HL-60 (cell line): ENCODE measurements at regions not wholly inside any gene's neighbourhood (a gene's known extent, or its start where the extent isn't known, plus 50 kb on each side); places are given as distances from the start of the nearest gene placed in this dataset.

Experiments used
- DNase-seq, 2 experiments: peaks; one replicate each; pipeline ENCODE4 v3.0.0-alpha.2; 2010 to 2020; ENCODE audit warnings: low read depth in 1 of 2, low spot score in 1 of 2
- H3K27ac ChIP-seq: fragments of 250-450 bp; sonication (Bioruptor Pico); replicated peaks from 2 replicates; pipeline ENCODE4 v1.5.1; 2020; ENCODE audit warnings: mild to moderate bottlenecking, moderate library complexity
- H3K27me3 ChIP-seq: fragments of 250-450 bp; sonication (Bioruptor Pico); 2 replicates; pipeline ENCODE4 v1.5.1; 2021; ENCODE audit warnings: mild to moderate bottlenecking, moderate library complexity; ENCODE audit not compliant: insufficient read depth, poor library complexity, severe bottlenecking
- H3K4me3 ChIP-seq: replicated peaks from 2 replicates; pipeline ENCODE4 v1.5.1; 2011; ENCODE audit warnings: mild to moderate bottlenecking, control low read depth, low read length; ENCODE audit not compliant: insufficient read depth
- GABPA ChIP-seq: IDR thresholded peaks from 2 replicates; pipeline ENCODE4 v1.6.1; 2012; ENCODE audit warnings: low read depth
- POLR2AphosphoS5 ChIP-seq: IDR thresholded peaks from 2 replicates; pipeline ENCODE4 v1.6.1; 2012; ENCODE audit warnings: low read depth
- SPI1 ChIP-seq: IDR thresholded peaks from 2 replicates; pipeline ENCODE4 v1.6.1; 2012; ENCODE audit warnings: low read depth, mild to moderate bottlenecking, borderline replicate concordance
- TF ChIP-seq, protein P1 (sequence below): IDR thresholded peaks from one replicate; pipeline ENCODE4 v1.5.1; 2011; ENCODE audit warnings: low read length, control low read depth, inconsistent platforms; ENCODE audit not compliant: insufficient read depth
- TF ChIP-seq, protein P2 (sequence below): IDR thresholded peaks from 2 replicates; pipeline ENCODE4 v1.6.1; 2012; ENCODE audit warnings: low read depth; ENCODE audit not compliant: insufficient replicate concordance

DNA sequence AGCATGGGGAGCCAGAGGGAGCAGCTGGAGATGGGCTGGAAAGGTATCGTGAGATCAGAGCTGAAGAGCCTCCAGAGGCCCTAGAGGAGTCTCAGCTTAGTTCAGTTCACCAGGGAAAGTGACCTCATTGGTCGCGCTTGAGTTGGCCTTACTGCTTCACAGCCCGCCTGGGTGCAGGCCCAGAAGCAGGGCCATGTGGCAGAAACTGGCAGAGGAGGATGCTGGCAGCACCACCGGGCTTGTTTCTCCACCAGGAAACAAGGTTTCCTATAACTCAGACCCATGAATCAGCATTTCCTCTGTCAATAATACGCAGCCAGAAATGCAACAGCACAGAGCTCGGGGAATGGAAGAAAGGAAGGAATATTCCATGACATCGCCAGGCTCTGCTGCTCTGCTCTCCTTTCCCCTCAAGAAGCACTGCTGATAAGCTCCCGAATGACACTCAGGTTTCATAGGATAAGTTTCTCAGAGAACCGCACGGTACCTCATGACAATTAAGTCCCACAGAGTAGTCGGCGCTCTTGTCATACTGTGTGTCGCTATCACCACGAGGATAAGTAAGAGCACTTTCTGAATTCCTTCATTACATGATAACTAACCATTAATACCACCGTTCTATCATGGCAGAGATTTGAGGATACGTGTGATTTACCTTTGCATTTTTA is 147.1 kb upstream of the LPP start:
- Histone ChIP-seq H3K27me3 (no peaks in the 10 kb centered on the region), H3K4me3 (no peak overlapping the region), H3K27ac (no peak overlapping the region; the same call in 1 of the 2 replicates)
- TF ChIP-seq, protein P1, sequence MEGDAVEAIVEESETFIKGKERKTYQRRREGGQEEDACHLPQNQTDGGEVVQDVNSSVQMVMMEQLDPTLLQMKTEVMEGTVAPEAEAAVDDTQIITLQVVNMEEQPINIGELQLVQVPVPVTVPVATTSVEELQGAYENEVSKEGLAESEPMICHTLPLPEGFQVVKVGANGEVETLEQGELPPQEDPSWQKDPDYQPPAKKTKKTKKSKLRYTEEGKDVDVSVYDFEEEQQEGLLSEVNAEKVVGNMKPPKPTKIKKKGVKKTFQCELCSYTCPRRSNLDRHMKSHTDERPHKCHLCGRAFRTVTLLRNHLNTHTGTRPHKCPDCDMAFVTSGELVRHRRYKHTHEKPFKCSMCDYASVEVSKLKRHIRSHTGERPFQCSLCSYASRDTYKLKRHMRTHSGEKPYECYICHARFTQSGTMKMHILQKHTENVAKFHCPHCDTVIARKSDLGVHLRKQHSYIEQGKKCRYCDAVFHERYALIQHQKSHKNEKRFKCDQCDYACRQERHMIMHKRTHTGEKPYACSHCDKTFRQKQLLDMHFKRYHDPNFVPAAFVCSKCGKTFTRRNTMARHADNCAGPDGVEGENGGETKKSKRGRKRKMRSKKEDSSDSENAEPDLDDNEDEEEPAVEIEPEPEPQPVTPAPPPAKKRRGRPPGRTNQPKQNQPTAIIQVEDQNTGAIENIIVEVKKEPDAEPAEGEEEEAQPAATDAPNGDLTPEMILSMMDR = no peak
- TF ChIP-seq GABPA = no peak
- TF ChIP-seq, protein P2, sequence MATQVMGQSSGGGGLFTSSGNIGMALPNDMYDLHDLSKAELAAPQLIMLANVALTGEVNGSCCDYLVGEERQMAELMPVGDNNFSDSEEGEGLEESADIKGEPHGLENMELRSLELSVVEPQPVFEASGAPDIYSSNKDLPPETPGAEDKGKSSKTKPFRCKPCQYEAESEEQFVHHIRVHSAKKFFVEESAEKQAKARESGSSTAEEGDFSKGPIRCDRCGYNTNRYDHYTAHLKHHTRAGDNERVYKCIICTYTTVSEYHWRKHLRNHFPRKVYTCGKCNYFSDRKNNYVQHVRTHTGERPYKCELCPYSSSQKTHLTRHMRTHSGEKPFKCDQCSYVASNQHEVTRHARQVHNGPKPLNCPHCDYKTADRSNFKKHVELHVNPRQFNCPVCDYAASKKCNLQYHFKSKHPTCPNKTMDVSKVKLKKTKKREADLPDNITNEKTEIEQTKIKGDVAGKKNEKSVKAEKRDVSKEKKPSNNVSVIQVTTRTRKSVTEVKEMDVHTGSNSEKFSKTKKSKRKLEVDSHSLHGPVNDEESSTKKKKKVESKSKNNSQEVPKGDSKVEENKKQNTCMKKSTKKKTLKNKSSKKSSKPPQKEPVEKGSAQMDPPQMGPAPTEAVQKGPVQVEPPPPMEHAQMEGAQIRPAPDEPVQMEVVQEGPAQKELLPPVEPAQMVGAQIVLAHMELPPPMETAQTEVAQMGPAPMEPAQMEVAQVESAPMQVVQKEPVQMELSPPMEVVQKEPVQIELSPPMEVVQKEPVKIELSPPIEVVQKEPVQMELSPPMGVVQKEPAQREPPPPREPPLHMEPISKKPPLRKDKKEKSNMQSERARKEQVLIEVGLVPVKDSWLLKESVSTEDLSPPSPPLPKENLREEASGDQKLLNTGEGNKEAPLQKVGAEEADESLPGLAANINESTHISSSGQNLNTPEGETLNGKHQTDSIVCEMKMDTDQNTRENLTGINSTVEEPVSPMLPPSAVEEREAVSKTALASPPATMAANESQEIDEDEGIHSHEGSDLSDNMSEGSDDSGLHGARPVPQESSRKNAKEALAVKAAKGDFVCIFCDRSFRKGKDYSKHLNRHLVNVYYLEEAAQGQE = no peak
- no peak for DNase-seq

DNA sequence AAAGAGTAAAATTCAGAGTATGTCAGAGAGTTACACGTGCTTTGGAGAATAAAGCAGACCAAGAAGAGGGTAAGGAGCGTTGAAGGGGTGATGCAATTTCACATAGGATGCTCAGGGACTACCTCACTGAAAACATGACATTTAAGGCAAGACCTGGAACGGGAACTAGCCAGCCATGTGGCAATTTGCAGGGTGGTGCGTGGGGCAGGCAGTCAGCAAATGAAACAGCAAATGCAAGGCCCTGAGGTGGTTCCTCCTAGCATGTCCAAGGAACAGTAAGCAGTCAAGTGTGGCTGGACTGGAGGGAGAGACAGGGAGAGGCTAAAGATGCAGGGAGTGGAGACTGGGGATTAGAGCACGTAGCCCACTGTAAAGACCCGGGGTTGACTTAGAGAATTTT is 146.1 kb upstream of the LPP start:
- TF ChIP-seq SPI1 (peak; percentile 35; the same call in 1 of the 2 replicates), POLR2AphosphoS5 (peak; percentile 66; the same call in 1 of the 2 replicates)
- TF ChIP-seq, protein P2 = no peak
- H3K4me3 ChIP-seq = no peak overlapping the region
- H3K27me3 ChIP-seq = no peaks in the 10 kb centered on the region
- DNase-seq = peak; percentile 95 to 97
- H3K27ac ChIP-seq = peak overlapping the region; percentile 44

DNA sequence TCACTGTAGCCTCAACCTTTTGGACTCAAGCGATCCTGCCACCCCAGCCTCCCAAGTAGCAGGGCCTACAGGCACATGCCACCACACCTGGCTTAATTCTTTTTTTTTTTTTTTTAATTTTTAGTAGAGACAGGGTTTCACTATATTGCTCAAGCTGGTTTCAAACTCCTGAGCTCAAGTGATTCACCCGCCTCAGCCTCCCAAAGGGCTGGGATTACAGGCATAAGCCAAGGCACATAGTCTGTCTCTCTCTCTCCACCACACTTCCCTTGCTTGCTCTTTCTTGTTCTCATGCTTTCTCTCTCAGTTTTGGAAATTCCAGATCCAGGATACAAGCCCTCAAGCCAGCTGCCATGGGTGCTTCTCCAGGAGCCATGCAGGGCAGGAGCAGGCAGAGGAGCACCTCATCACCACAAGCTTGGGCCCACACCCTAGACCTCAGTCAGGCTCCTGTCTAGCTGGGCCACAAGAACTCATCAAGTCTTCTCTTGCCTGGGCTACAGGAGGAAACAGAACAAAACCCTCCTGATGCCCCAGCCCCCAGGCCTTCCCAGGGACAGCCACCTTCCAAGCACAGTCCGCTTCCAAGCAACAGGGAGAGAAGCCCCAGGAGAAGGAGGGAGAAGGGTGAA is 145.3 kb upstream of the LPP start:
- Histone ChIP-seq H3K27me3 (no peaks in the 10 kb centered on the region), H3K4me3 (no peak overlapping the region), H3K27ac (peak overlapping the region; percentile 42)
- DNase-seq = no peak
- TF ChIP-seq POLR2AphosphoS5 = no peak
- TF ChIP-seq GABPA = no peak
- no peak for TF ChIP-seq SPI1
- TF ChIP-seq, protein P1 = no peak
- TF ChIP-seq, protein P2 = no peak
